Gastroesophageal sphincter (tissue), 3 donors: ENCODE measurements at regions not wholly inside any gene's neighbourhood (a gene's known extent, or its start where the extent isn't known, plus 50 kb on each side); places are given as distances from the start of the nearest gene placed in this dataset.
"Not testable (repeated sequence)": the region's sequence is repeated elsewhere in the genome, so short reads cannot be mapped to it uniquely, and the experiment has no call there.

Source experiments
- EP300 ChIP-seq: sonication (generic); formaldehyde crosslinking; IDR thresholded peaks from one replicate; pipeline ENCODE4 v1.6.1; 2017; ENCODE audit warnings: antibody characterized with exemption, mild to moderate bottlenecking
- POLR2A ChIP-seq, 2 donors: fragments of 450-650 bp; IDR thresholded peaks; one replicate each; pipeline ENCODE4 v1.6.1; 2017; ENCODE audit warnings: antibody characterized with exemption in 2 of 2, mild to moderate bottlenecking in 2 of 2, moderate library complexity in 1 of 2
- POLR2AphosphoS5 ChIP-seq: sonication (generic); formaldehyde crosslinking; IDR thresholded peaks from one replicate; pipeline ENCODE4 v1.6.1; 2017; ENCODE audit warnings: antibody characterized with exemption
- TF ChIP-seq, protein P1 (sequence below), 4 experiments: fragments of 200-600 bp in 2 of 4; fragments of 450-650 bp in 2 of 4; sonication (generic) in 1 of 4; IDR thresholded peaks; one replicate each; pipeline ENCODE4 v1.5.1; 2017 to 2019; ENCODE audit warnings: antibody characterized with exemption in 4 of 4, mild to moderate bottlenecking in 2 of 4, moderate library complexity in 2 of 4

GRCh38 chr3:101975415-101975814 lies 126.1 kb downstream of the NFKBIZ start:
- not testable (repeated sequence) for TF ChIP-seq POLR2A (IDR thresholded peaks at IDR 0.05); POLR2AphosphoS5; EP300
- TF ChIP-seq, protein P1, sequence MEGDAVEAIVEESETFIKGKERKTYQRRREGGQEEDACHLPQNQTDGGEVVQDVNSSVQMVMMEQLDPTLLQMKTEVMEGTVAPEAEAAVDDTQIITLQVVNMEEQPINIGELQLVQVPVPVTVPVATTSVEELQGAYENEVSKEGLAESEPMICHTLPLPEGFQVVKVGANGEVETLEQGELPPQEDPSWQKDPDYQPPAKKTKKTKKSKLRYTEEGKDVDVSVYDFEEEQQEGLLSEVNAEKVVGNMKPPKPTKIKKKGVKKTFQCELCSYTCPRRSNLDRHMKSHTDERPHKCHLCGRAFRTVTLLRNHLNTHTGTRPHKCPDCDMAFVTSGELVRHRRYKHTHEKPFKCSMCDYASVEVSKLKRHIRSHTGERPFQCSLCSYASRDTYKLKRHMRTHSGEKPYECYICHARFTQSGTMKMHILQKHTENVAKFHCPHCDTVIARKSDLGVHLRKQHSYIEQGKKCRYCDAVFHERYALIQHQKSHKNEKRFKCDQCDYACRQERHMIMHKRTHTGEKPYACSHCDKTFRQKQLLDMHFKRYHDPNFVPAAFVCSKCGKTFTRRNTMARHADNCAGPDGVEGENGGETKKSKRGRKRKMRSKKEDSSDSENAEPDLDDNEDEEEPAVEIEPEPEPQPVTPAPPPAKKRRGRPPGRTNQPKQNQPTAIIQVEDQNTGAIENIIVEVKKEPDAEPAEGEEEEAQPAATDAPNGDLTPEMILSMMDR (IDR thresholded peaks at IDR 0.05) = not testable (repeated sequence)
